K562 (cell line): ENCODE measurements at regions not wholly inside any gene's neighbourhood (a gene's known extent, or its start where the extent isn't known, plus 50 kb on each side); places are given as distances from the start of the nearest gene placed in this dataset.

Source experiments
- BCOR ChIP-seq: fragments of 450-650 bp; IDR thresholded peaks from 2 replicates; pipeline ENCODE4 v1.6.1; 2016
- NCOA1 ChIP-seq: fragments of 450-650 bp; IDR thresholded peaks from 2 replicates; pipeline ENCODE4 v1.6.1; 2016; ENCODE audit warnings: low read depth
- POLR2B ChIP-seq: fragments of 450-650 bp; IDR thresholded peaks from 2 replicates; pipeline ENCODE4 v1.6.1; 2018; ENCODE audit warnings: low read depth; ENCODE audit not compliant: partially characterized antibody
- RFX7 ChIP-seq: fragments of 250-450 bp; sonication (Bioruptor Pico); IDR thresholded peaks from 2 replicates; pipeline ENCODE4 v1.5.1; 2021; ENCODE audit warnings: mild to moderate bottlenecking
- TEAD1 ChIP-seq, 2 experiments: fragments of 450-650 bp in 1 of 2; sonication (generic) in 1 of 2; formaldehyde crosslinking; IDR thresholded peaks; 2 replicates each; pipeline versions ENCODE4 v1.4.0 to v1.8.0; 2020 to 2022; ENCODE audit warnings: mild to moderate bottlenecking in 2 of 2, missing genetic modification reagents in 1 of 2
- ZBTB8A ChIP-seq: fragments of 450-650 bp; IDR thresholded peaks from 2 replicates; pipeline ENCODE4 v1.6.1; 2018; ENCODE audit warnings: mild to moderate bottlenecking, moderate library complexity; ENCODE audit not compliant: partially characterized antibody
- ZNF143 ChIP-seq: sonication (generic); formaldehyde crosslinking; IDR thresholded peaks from 2 replicates; pipeline ENCODE4 v1.9.0; 2022; ENCODE audit warnings: mild to moderate bottlenecking, missing genetic modification reagents
- ZNF324 ChIP-seq: fragments of 250-450 bp; sonication (Bioruptor Pico); IDR thresholded peaks from 2 replicates; pipeline ENCODE4 v1.4.0; 2020; ENCODE audit warnings: mild to moderate bottlenecking
- TF ChIP-seq, protein P1 (sequence below): fragments of 450-650 bp; IDR thresholded peaks from 2 replicates; pipeline ENCODE4 v1.6.1; 2016; ENCODE audit warnings: mild to moderate bottlenecking, moderate library complexity
- TF ChIP-seq, protein P2 (sequence below): sonication (generic); formaldehyde crosslinking; IDR thresholded peaks from 2 replicates; pipeline ENCODE4 v1.9.0; 2022; ENCODE audit warnings: mild to moderate bottlenecking, missing genetic modification reagents

DNA sequence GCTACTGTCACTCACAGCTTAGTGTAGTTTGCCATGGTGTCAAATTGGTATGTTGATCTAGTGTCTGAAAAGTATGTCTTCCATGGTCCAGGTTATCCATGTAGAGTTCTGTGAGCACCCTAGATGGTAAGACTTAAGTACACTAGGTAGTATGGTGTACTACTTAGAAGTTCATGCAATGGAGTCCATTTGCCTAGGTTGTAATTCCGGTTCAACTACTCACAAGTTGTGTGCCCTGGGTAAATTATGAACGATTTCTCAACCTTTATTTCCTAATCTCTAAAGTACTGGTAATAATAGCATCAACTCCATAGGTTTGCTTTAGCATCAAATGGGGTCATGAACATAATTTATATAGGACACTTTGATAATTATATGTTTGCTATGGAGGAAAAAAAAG, 666.2 kb upstream of the CELF2 start (continued):
- TF ChIP-seq, protein P1, sequence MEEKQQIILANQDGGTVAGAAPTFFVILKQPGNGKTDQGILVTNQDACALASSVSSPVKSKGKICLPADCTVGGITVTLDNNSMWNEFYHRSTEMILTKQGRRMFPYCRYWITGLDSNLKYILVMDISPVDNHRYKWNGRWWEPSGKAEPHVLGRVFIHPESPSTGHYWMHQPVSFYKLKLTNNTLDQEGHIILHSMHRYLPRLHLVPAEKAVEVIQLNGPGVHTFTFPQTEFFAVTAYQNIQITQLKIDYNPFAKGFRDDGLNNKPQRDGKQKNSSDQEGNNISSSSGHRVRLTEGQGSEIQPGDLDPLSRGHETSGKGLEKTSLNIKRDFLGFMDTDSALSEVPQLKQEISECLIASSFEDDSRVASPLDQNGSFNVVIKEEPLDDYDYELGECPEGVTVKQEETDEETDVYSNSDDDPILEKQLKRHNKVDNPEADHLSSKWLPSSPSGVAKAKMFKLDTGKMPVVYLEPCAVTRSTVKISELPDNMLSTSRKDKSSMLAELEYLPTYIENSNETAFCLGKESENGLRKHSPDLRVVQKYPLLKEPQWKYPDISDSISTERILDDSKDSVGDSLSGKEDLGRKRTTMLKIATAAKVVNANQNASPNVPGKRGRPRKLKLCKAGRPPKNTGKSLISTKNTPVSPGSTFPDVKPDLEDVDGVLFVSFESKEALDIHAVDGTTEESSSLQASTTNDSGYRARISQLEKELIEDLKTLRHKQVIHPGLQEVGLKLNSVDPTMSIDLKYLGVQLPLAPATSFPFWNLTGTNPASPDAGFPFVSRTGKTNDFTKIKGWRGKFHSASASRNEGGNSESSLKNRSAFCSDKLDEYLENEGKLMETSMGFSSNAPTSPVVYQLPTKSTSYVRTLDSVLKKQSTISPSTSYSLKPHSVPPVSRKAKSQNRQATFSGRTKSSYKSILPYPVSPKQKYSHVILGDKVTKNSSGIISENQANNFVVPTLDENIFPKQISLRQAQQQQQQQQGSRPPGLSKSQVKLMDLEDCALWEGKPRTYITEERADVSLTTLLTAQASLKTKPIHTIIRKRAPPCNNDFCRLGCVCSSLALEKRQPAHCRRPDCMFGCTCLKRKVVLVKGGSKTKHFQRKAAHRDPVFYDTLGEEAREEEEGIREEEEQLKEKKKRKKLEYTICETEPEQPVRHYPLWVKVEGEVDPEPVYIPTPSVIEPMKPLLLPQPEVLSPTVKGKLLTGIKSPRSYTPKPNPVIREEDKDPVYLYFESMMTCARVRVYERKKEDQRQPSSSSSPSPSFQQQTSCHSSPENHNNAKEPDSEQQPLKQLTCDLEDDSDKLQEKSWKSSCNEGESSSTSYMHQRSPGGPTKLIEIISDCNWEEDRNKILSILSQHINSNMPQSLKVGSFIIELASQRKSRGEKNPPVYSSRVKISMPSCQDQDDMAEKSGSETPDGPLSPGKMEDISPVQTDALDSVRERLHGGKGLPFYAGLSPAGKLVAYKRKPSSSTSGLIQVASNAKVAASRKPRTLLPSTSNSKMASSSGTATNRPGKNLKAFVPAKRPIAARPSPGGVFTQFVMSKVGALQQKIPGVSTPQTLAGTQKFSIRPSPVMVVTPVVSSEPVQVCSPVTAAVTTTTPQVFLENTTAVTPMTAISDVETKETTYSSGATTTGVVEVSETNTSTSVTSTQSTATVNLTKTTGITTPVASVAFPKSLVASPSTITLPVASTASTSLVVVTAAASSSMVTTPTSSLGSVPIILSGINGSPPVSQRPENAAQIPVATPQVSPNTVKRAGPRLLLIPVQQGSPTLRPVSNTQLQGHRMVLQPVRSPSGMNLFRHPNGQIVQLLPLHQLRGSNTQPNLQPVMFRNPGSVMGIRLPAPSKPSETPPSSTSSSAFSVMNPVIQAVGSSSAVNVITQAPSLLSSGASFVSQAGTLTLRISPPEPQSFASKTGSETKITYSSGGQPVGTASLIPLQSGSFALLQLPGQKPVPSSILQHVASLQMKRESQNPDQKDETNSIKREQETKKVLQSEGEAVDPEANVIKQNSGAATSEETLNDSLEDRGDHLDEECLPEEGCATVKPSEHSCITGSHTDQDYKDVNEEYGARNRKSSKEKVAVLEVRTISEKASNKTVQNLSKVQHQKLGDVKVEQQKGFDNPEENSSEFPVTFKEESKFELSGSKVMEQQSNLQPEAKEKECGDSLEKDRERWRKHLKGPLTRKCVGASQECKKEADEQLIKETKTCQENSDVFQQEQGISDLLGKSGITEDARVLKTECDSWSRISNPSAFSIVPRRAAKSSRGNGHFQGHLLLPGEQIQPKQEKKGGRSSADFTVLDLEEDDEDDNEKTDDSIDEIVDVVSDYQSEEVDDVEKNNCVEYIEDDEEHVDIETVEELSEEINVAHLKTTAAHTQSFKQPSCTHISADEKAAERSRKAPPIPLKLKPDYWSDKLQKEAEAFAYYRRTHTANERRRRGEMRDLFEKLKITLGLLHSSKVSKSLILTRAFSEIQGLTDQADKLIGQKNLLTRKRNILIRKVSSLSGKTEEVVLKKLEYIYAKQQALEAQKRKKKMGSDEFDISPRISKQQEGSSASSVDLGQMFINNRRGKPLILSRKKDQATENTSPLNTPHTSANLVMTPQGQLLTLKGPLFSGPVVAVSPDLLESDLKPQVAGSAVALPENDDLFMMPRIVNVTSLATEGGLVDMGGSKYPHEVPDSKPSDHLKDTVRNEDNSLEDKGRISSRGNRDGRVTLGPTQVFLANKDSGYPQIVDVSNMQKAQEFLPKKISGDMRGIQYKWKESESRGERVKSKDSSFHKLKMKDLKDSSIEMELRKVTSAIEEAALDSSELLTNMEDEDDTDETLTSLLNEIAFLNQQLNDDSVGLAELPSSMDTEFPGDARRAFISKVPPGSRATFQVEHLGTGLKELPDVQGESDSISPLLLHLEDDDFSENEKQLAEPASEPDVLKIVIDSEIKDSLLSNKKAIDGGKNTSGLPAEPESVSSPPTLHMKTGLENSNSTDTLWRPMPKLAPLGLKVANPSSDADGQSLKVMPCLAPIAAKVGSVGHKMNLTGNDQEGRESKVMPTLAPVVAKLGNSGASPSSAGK: no peak
- TF ChIP-seq NCOA1: no peak
- TF ChIP-seq POLR2B: no peak
- TF ChIP-seq ZBTB8A: no peak
- TF ChIP-seq TEAD1 (CRISPR knock-in tag; IDR thresholded peaks at IDR 0.05): no peak
- TF ChIP-seq BCOR: no peak
- TF ChIP-seq, protein P2, sequence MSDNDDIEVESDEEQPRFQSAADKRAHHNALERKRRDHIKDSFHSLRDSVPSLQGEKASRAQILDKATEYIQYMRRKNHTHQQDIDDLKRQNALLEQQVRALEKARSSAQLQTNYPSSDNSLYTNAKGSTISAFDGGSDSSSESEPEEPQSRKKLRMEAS: no peak
- no peak for TF ChIP-seq ZNF324 (CRISPR knock-in tag)
- no peak for TF ChIP-seq ZNF143
- no peak for TF ChIP-seq RFX7 (CRISPR knock-in tag)
